Tibial nerve (tissue), 4 donors: ENCODE measurements at regions not wholly inside any gene's neighbourhood (a gene's known extent, or its start where the extent isn't known, plus 50 kb on each side); places are given as distances from the start of the nearest gene placed in this dataset.

Experiments
- EP300 ChIP-seq, 2 donors: sonication (generic); formaldehyde crosslinking; IDR thresholded peaks; one replicate each; pipeline ENCODE4 v1.6.1; 2017; ENCODE audit warnings: antibody characterized with exemption in 2 of 2, mild to moderate bottlenecking in 1 of 2
- POLR2A ChIP-seq, 2 donors: fragments of 450-650 bp; IDR thresholded peaks; one replicate each; pipeline ENCODE4 v1.6.1; 2017; ENCODE audit warnings: antibody characterized with exemption in 2 of 2, mild to moderate bottlenecking in 2 of 2, moderate library complexity in 2 of 2
- TF ChIP-seq, protein P1 (sequence below), 5 experiments: fragments of 200-600 bp in 3 of 5; fragments of 450-650 bp in 2 of 5; sonication (generic) in 3 of 5; IDR thresholded peaks; one replicate each; pipeline ENCODE4 v1.5.1; 2016 to 2019; ENCODE audit warnings: antibody characterized with exemption in 5 of 5, mild to moderate bottlenecking in 3 of 5, moderate library complexity in 2 of 5

DNA sequence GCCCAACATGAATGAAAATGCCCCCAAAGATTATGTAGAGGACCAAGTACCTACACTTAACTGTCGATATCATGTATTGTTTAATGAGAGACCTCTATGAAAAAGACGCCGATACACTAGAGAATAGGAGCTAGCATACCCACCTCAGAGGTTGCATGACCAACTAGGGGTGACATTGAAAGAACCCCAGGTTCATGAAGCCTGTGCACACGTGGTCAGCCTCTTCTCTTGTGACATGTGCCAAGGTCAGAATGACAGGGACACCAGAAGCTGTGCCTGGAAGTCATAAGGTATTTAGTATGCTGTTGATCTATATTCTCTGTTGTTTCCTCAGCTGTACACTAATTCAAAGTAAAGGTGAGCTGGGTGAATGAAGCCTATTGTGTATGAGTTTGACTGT lies 1594.1 kb downstream of the EFNA5 start:
- TF ChIP-seq POLR2A (IDR thresholded peaks at IDR 0.05) (no peak), EP300 (IDR thresholded peaks at IDR 0.05) (no peak)
- TF ChIP-seq, protein P1, sequence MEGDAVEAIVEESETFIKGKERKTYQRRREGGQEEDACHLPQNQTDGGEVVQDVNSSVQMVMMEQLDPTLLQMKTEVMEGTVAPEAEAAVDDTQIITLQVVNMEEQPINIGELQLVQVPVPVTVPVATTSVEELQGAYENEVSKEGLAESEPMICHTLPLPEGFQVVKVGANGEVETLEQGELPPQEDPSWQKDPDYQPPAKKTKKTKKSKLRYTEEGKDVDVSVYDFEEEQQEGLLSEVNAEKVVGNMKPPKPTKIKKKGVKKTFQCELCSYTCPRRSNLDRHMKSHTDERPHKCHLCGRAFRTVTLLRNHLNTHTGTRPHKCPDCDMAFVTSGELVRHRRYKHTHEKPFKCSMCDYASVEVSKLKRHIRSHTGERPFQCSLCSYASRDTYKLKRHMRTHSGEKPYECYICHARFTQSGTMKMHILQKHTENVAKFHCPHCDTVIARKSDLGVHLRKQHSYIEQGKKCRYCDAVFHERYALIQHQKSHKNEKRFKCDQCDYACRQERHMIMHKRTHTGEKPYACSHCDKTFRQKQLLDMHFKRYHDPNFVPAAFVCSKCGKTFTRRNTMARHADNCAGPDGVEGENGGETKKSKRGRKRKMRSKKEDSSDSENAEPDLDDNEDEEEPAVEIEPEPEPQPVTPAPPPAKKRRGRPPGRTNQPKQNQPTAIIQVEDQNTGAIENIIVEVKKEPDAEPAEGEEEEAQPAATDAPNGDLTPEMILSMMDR (IDR thresholded peaks at IDR 0.05): no peak
